ENCODE measurements at regions not wholly inside any gene's neighbourhood (a gene's known extent, or its start where the extent isn't known, plus 50 kb on each side); places are given as distances from the start of the nearest gene placed in this dataset.

DNA sequence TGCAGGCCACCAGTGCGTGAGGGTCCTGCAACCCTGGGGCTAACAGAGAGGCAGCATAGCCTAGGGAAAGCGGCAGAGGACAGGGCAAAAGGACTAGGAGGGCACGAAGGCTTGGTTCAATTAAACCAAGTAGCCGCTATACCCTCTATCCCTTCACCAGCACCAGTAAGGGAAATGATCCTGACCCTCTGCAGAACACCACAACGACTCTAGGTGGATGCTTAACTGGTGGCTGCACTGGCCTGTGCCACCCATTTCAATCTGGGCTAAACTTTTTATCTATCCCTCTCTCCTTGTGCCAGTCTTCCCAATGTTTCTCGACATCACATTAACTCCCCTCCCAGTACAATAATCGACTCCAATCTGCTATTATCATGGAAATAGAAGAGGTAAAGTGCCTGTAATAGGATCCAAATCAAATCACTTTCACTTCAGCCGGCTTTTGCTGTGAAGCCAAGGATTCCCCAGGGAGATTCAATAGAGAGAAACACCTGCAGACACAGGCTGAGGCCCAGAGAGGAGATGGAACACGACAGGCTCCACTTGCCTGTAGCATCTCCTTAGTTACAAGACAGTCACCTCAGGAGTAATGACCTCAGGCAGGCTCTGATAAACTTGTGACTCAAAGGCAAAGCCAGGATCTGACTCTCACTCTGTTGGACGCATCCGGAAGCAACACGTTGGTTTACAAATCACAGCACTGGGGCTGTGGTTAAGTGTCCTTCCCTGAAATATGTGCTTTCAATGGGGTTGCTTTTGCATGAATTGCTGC lies 791.6 kb upstream of the ARRDC4 start:
- TF ChIP-seq, protein P1, sequence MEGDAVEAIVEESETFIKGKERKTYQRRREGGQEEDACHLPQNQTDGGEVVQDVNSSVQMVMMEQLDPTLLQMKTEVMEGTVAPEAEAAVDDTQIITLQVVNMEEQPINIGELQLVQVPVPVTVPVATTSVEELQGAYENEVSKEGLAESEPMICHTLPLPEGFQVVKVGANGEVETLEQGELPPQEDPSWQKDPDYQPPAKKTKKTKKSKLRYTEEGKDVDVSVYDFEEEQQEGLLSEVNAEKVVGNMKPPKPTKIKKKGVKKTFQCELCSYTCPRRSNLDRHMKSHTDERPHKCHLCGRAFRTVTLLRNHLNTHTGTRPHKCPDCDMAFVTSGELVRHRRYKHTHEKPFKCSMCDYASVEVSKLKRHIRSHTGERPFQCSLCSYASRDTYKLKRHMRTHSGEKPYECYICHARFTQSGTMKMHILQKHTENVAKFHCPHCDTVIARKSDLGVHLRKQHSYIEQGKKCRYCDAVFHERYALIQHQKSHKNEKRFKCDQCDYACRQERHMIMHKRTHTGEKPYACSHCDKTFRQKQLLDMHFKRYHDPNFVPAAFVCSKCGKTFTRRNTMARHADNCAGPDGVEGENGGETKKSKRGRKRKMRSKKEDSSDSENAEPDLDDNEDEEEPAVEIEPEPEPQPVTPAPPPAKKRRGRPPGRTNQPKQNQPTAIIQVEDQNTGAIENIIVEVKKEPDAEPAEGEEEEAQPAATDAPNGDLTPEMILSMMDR (IDR thresholded peaks at IDR 0.05; ENCODE audit: low read depth, low read length): no peak
- no peak for TF ChIP-seq EZH2phosphoT487 (IDR thresholded peaks at IDR 0.05; ENCODE audit: low read depth)

All from OCI-LY3 (cell line).